ENCODE measurements at regions not wholly inside any gene's neighbourhood (a gene's known extent, or its start where the extent isn't known, plus 50 kb on each side); places are given as distances from the start of the nearest gene placed in this dataset.

DNA sequence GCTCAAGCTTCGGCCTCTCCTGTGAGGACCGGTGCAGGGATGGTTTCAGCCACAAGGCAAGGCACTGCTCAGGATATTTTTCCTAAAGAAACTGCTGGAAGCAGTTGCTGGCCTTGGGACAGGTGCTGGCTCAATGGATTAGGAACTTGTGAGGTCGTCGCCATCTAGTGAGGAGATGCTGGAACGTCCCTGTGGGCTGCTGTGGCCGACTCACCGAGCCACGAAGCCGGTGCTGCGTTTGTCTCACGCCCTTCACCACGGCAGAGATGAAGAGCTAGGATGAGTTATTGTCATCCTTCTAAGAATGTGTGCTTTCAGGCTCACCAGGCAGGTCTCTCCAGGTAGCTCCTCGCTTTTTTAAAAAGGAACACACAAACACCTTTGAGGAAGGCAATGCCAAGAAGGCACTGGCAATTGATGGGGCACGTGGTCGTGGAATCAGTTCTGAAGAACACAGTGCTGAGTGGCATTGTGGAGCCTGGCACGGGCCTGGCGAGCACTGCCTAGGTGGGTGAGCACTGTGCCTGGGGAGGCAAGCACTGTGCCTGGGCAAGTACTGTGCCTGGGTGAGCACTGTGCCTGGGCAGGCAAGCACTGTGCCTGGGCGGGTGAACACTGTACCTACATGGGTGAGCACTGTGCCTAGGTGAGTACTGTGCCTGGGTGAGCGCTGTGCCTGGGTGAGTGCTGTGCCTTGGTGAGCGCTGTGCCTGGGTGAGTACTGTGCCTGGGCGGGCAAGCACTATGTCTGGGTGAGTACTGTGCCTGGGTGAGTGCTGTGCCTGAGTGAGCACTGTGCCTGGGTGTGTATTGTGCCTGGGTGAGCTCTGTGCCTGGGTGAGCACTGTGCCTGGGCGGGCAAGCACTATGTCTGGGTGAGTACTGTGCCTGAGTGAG is 140.4 kb downstream of the TEX29 start:
- H3K27me3 ChIP-seq (ENCODE audit: control insufficient read depth, insufficient read depth, low read length), result no peaks in the 10 kb centered on the region

GRCh38 chr13:111461445-111462149 is 141.2 kb downstream of the TEX29 start:
- Histone ChIP-seq H3K27me3 (ENCODE audit: control insufficient read depth, insufficient read depth, low read length) (no peaks in the 10 kb centered on the region), H3K4me1 (ENCODE audit: control insufficient read depth, insufficient read depth, low read length) (no peaks in the 10 kb centered on the region), H3K9ac (ENCODE audit: low read length) (no peak overlapping the region), H3K4me3 (ENCODE audit: low read length) (no peak overlapping the region), H3K36me3 (ENCODE audit: control insufficient read depth, insufficient read depth, low read length) (no peaks in the 10 kb centered on the region), H3K9me3 (ENCODE audit: control insufficient read depth, low read length) (no peaks in the 10 kb centered on the region)

More for the DNA sequence above, 140.4 kb downstream of the TEX29 start:
- H3K9ac ChIP-seq (ENCODE audit: low read length), result no peak overlapping the region
- no peak overlapping the region for H3K4me3 ChIP-seq (ENCODE audit: low read length)
- H3K9me3 ChIP-seq (ENCODE audit: control insufficient read depth, low read length), result no peaks in the 10 kb centered on the region
- no peaks in the 10 kb centered on the region for H3K4me1 ChIP-seq (ENCODE audit: control insufficient read depth, insufficient read depth, low read length)
- H3K36me3 ChIP-seq (ENCODE audit: control insufficient read depth, insufficient read depth, low read length), result no peaks in the 10 kb centered on the region

GRCh38 chr13:111462221-111462764 is 141.9 kb downstream of the TEX29 start:
- Histone ChIP-seq H3K9me3 (ENCODE audit: control insufficient read depth, low read length) (no peaks in the 10 kb centered on the region), H3K4me1 (ENCODE audit: control insufficient read depth, insufficient read depth, low read length) (no peaks in the 10 kb centered on the region), H3K36me3 (ENCODE audit: control insufficient read depth, insufficient read depth, low read length) (no peaks in the 10 kb centered on the region), H3K9ac (ENCODE audit: low read length) (no peak overlapping the region), H3K27me3 (ENCODE audit: control insufficient read depth, insufficient read depth, low read length) (no peaks in the 10 kb centered on the region), H3K4me3 (ENCODE audit: low read length) (no peak overlapping the region)

- Histone ChIP-seq H3K36me3 (ENCODE audit: control insufficient read depth, insufficient read depth, low read length) (no peaks in the 10 kb centered on the region), H3K9me3 (ENCODE audit: control insufficient read depth, low read length) (no peaks in the 10 kb centered on the region), H3K4me3 (ENCODE audit: low read length) (no peak overlapping the region), H3K27me3 (ENCODE audit: control insufficient read depth, insufficient read depth, low read length) (peaks cover 1% of the 10 kb centered on the region), H3K9ac (ENCODE audit: low read length) (no peak overlapping the region), H3K4me1 (ENCODE audit: control insufficient read depth, insufficient read depth, low read length) (no peaks in the 10 kb centered on the region)
Observed at GRCh38 chr13:111462944-111463343, 142.5 kb downstream of the TEX29 start.

GRCh38 chr13:111467111-111467890 is 146.9 kb downstream of the TEX29 start:
- Histone ChIP-seq H3K4me3 (ENCODE audit: low read length) (no peak overlapping the region), H3K9me3 (ENCODE audit: control insufficient read depth, low read length) (no peaks in the 10 kb centered on the region), H3K27me3 (ENCODE audit: control insufficient read depth, insufficient read depth, low read length) (peaks cover 5% of the 10 kb centered on the region), H3K36me3 (ENCODE audit: control insufficient read depth, insufficient read depth, low read length) (no peaks in the 10 kb centered on the region), H3K4me1 (ENCODE audit: control insufficient read depth, insufficient read depth, low read length) (no peaks in the 10 kb centered on the region), H3K9ac (ENCODE audit: low read length) (no peak overlapping the region)

DNA sequence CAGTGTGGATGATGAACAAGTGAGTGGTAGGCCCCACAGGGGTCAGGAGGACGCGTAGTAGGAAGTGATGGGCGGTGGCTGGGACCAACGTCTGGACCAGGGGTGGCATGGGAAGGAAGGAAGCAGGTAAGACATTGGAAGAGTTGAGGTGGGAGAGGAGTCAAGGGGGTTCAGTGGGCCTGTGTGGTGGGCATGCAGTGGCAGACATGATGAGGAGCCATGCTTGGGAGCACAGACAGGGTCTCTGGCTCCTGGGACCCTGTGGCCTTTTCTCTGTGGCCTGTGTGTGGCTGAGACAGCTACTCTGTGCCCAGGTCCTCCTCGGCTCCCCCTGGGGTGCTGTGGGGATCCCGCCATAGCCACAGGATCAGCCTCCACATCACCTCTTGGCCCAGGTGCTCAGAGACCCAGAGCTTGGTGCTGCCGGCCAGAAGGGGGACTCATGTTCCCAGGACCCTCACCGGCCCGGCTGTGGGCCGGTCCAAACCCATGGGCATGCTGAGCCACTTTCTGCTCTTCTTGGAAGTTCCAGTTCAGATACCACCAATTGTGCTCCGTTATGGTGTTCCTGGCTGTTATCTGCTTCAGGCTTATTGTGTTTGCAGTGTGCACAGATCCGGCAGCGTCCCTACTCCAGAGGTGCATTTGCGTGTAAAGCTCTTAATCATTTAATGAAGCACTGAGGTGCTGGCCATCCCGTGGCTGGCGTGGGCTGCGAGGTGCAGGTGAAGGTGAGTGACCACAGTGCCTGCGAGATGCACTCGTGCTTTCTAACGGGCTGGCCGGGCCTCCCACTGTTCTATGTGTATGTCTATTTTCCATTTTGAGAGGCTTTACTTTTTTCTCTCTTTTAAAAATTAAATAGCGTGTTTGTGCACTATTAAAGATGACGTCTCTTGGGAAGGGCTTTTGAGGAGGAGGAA is 147.9 kb downstream of the TEX29 start:
- Histone ChIP-seq H3K27me3 (ENCODE audit: control insufficient read depth, insufficient read depth, low read length) (peaks cover 5% of the 10 kb centered on the region), H3K9ac (ENCODE audit: low read length) (no peak overlapping the region), H3K9me3 (ENCODE audit: control insufficient read depth, low read length) (no peaks in the 10 kb centered on the region)

DNA sequence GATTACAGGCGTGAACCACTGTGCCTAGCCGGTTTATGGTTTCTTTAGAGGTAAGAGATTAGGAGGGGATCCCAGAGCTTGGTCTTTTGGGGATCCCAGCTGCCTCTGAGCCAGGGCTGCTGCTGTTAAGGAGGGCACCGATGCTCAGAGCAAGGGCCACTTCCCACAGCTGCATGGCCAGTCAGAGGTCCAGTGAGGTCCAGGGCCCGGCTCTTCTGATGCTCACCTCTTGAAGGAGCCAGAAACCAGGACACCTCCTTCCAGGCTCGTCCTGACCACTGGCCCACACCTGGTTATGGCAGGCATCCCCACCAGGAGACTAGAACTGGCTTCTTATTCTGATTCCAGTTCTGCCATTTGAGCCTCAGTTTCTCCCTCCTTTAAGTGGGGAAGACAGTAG is 149.0 kb downstream of the TEX29 start:
- Histone ChIP-seq H3K4me3 (ENCODE audit: low read length) (no peak overlapping the region), H3K9me3 (ENCODE audit: control insufficient read depth, low read length) (no peaks in the 10 kb centered on the region), H3K36me3 (ENCODE audit: control insufficient read depth, insufficient read depth, low read length) (no peaks in the 10 kb centered on the region), H3K9ac (ENCODE audit: low read length) (no peak overlapping the region), H3K4me1 (ENCODE audit: control insufficient read depth, insufficient read depth, low read length) (no peaks in the 10 kb centered on the region), H3K27me3 (ENCODE audit: control insufficient read depth, insufficient read depth, low read length) (peaks cover 5% of the 10 kb centered on the region)

More for the DNA sequence above, 147.9 kb downstream of the TEX29 start:
- Histone ChIP-seq H3K4me1 (ENCODE audit: control insufficient read depth, insufficient read depth, low read length) (no peaks in the 10 kb centered on the region), H3K4me3 (ENCODE audit: low read length) (no peak overlapping the region), H3K36me3 (ENCODE audit: control insufficient read depth, insufficient read depth, low read length) (no peaks in the 10 kb centered on the region)

DNA sequence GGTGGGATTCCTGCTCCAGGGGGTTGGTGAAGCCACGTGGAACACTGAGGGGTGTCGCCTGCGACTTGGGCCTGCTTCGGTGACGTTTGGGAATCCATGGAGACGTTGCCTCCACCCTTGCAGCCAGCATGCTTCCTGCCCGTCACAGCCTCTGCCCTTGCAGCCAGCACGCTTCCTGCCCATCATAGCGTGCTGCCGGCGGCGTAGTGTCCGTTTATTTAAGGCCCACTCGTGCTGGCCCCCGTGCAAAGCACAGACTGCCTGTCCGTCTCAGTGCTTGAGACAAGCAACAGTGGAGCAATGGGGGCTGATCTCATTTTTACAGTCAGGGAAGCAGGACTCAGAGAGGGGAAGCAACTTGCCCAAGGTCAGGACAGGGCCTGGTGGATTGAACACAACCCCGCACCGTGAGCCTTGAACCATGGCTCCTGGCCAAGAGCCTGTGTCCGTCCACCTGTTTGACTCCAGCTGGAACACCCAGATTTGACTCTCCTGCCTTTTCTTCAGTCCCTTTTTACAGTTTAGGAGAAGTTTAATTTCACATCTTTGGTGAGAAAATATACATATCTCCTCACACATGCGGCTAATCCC is 149.6 kb downstream of the TEX29 start:
- Histone ChIP-seq H3K36me3 (ENCODE audit: control insufficient read depth, insufficient read depth, low read length) (no peaks in the 10 kb centered on the region), H3K9ac (ENCODE audit: low read length) (no peak overlapping the region), H3K9me3 (ENCODE audit: control insufficient read depth, low read length) (no peaks in the 10 kb centered on the region), H3K4me1 (ENCODE audit: control insufficient read depth, insufficient read depth, low read length) (no peaks in the 10 kb centered on the region), H3K4me3 (ENCODE audit: low read length) (no peak overlapping the region), H3K27me3 (ENCODE audit: control insufficient read depth, insufficient read depth, low read length) (peaks cover 5% of the 10 kb centered on the region)

DNA sequence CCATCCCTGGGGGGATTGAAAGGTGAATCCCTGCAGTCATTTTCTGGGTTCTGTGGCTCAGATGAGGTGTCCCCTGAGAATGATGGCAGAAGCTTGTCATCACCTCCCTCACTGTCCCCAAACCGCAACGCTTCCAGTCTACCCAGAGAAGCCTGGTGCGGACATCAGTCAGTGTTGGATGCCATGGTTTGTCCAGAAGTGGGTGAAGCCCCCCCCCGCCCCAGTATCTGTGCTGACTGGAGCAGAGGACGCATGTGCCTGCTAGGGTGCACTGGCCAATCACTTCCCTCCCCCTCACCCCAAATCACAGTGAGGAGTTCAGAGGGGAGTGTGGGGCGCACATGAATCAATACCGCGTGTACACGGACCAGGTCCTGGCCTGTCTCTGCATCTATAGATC is 150.5 kb downstream of the TEX29 start:
- Histone ChIP-seq H3K36me3 (ENCODE audit: control insufficient read depth, insufficient read depth, low read length) (no peaks in the 10 kb centered on the region), H3K9ac (ENCODE audit: low read length) (no peak overlapping the region), H3K27me3 (ENCODE audit: control insufficient read depth, insufficient read depth, low read length) (peaks cover 5% of the 10 kb centered on the region), H3K4me1 (ENCODE audit: control insufficient read depth, insufficient read depth, low read length) (no peaks in the 10 kb centered on the region), H3K9me3 (ENCODE audit: control insufficient read depth, low read length) (no peaks in the 10 kb centered on the region), H3K4me3 (ENCODE audit: low read length) (no peak overlapping the region)

DNA sequence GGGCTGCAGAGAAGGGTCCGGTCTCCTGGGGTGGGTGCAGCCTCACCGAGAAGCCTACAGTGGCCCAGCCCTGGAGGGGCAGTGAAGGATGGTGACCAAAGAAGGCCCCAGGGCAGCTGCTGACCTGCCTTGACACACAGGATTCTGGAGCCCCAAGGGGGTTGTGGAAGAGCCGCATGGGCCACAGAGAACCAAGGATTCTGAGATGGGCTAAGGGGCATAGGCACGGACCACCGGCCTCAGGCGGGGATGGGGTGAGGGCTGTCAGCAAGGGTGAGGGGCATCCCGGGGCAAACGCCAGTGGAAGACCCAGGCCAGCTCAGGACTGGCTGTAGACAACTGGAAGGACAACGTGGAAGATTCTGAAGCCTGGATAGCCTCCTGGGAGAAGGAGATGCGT is 151.6 kb downstream of the TEX29 start:
- H3K4me3 ChIP-seq (ENCODE audit: low read length), result no peak overlapping the region
- H3K4me1 ChIP-seq (ENCODE audit: control insufficient read depth, insufficient read depth, low read length), result no peaks in the 10 kb centered on the region
- peaks cover 5% of the 10 kb centered on the region for H3K27me3 ChIP-seq (ENCODE audit: control insufficient read depth, insufficient read depth, low read length)
- H3K36me3 ChIP-seq (ENCODE audit: control insufficient read depth, insufficient read depth, low read length), result no peaks in the 10 kb centered on the region
- no peaks in the 10 kb centered on the region for H3K9me3 ChIP-seq (ENCODE audit: control insufficient read depth, low read length)
- no peak overlapping the region for H3K9ac ChIP-seq (ENCODE audit: low read length)
